Prostate gland (tissue), 2 donors: ENCODE measurements at regions not wholly inside any gene's neighbourhood (a gene's known extent, or its start where the extent isn't known, plus 50 kb on each side); places are given as distances from the start of the nearest gene placed in this dataset.

ENCODE experiments used
- DNase-seq: peaks from one replicate; pipeline ENCODE4 v3.0.0-alpha.2; 2019; ENCODE audit warnings: low spot score
- H3K27ac ChIP-seq, 2 donors: fragments of 200-600 bp; sonication (generic); 2 replicates each; pipeline ENCODE4 v1.5.1; 2017 to 2019
- H3K27me3 ChIP-seq: fragments of 200-600 bp; sonication (generic); replicated peaks from 2 replicates; pipeline ENCODE4 v1.5.1; 2019; ENCODE audit not compliant: insufficient read depth
- H3K36me3 ChIP-seq, 2 donors: fragments of 200-600 bp; sonication (generic); 1 replicate in 1 of 2; 2 replicates in 1 of 2; pipeline versions ENCODE4 v1.5.1 to v1.8.1; 2017 to 2019
- H3K4me1 ChIP-seq: fragments of 200-600 bp; sonication (generic); replicated peaks from 2 replicates; pipeline ENCODE4 v1.5.1; 2019
- H3K4me3 ChIP-seq, 2 donors: fragments of 200-600 bp; sonication (generic); 2 replicates each; pipeline ENCODE4 v1.5.1; 2017 to 2019
- H3K9me3 ChIP-seq: fragments of 200-600 bp; sonication (generic); 2 replicates; pipeline ENCODE4 v1.5.1; 2017
- CTCF ChIP-seq, 4 experiments: fragments of 200-600 bp in 2 of 4; fragments of 450-650 bp in 2 of 4; sonication (generic) in 2 of 4; IDR thresholded peaks; 1 replicate in 3 of 4; 2 replicates in 1 of 4; pipeline ENCODE4 v1.5.1; 2016 to 2019; ENCODE audit warnings: antibody characterized with exemption in 4 of 4, mild to moderate bottlenecking in 2 of 4, moderate library complexity in 2 of 4
- POLR2A ChIP-seq: fragments of 450-650 bp; IDR thresholded peaks from one replicate; pipeline ENCODE4 v1.6.1; 2016; ENCODE audit warnings: antibody characterized with exemption, mild to moderate bottlenecking
- POLR2AphosphoS5 ChIP-seq: sonication (generic); formaldehyde crosslinking; IDR thresholded peaks from one replicate; pipeline ENCODE4 v1.6.1; 2017; ENCODE audit warnings: antibody characterized with exemption
- WGBS: methylation state at CpG from one replicate; pipeline ENCODE4 v1.1.5; 2018; 5-methylcytosine and 5-hydroxymethylcytosine counted together
- intact Hi-C: fragments of 100-400 bp; cut with DNase I; formaldehyde crosslinking; loops from one replicate; pipeline ENCODE4 v1.14.2; 2022

- DNase-seq = no peak
- intact Hi-C loops = no loop called here
- no peaks in the 10 kb centered on the region for H3K36me3 ChIP-seq
- H3K4me3 ChIP-seq = no peak overlapping the region
- no peak for TF ChIP-seq POLR2A
- H3K9me3 ChIP-seq = no peaks in the 10 kb centered on the region
- H3K4me1 ChIP-seq = no peaks in the 10 kb centered on the region
- no peak overlapping the region for H3K27ac ChIP-seq
- WGBS = 78% methylated on average over 2 of the region's 2 CpGs
- no peaks in the 10 kb centered on the region for H3K27me3 ChIP-seq
Measured at GRCh38 chr18:33871363-33872025, 293.5 kb downstream of the ASXL3 start.

- no peak for DNase-seq
- Histone ChIP-seq H3K9me3 (no peaks in the 10 kb centered on the region), H3K36me3 (no peaks in the 10 kb centered on the region), H3K27ac (no peak overlapping the region), H3K4me3 (no peak overlapping the region), H3K4me1 (no peaks in the 10 kb centered on the region), H3K27me3 (no peaks in the 10 kb centered on the region)
- TF ChIP-seq POLR2A (no peak), CTCF (IDR thresholded peaks at IDR 0.05) (no peak), POLR2AphosphoS5 (no peak)
- intact Hi-C loops = no loop called here
Measured at GRCh38 chr18:33870059-33870458, 292.0 kb downstream of the ASXL3 start.

GRCh38 chr18:33866386-33866785 lies 288.4 kb downstream of the ASXL3 start:
- WGBS = 91% methylated on average over 1 of the region's 1 CpG
- no peak overlapping the region for H3K4me3 ChIP-seq
- H3K36me3 ChIP-seq = no peaks in the 10 kb centered on the region
- no peak for DNase-seq
- no peaks in the 10 kb centered on the region for H3K9me3 ChIP-seq
- no peaks in the 10 kb centered on the region for H3K27me3 ChIP-seq
- H3K27ac ChIP-seq = no peak overlapping the region
- intact Hi-C loops = no loop called here
- H3K4me1 ChIP-seq = no peaks in the 10 kb centered on the region
- TF ChIP-seq CTCF (IDR thresholded peaks at IDR 0.05) (no peak), POLR2AphosphoS5 (no peak), POLR2A (no peak)

GRCh38 chr18:33863912-33864311 lies 285.9 kb downstream of the ASXL3 start:
- H3K9me3 ChIP-seq = no peaks in the 10 kb centered on the region
- WGBS = 91% methylated on average over 1 of the region's 1 CpG
- no peak overlapping the region for H3K4me3 ChIP-seq
- no peak overlapping the region for H3K27ac ChIP-seq
- TF ChIP-seq POLR2A (no peak), POLR2AphosphoS5 (no peak), CTCF (IDR thresholded peaks at IDR 0.05) (no peak)
- no peaks in the 10 kb centered on the region for H3K36me3 ChIP-seq
- DNase-seq = no peak
- no peaks in the 10 kb centered on the region for H3K27me3 ChIP-seq
- no peaks in the 10 kb centered on the region for H3K4me1 ChIP-seq
- intact Hi-C loops = no loop called here

GRCh38 chr18:33854827-33855139 lies 276.8 kb downstream of the ASXL3 start:
- no peak overlapping the region for H3K27ac ChIP-seq
- H3K9me3 ChIP-seq = no peaks in the 10 kb centered on the region
- no peak for TF ChIP-seq POLR2A
- 100% methylated on average over 2 of the region's 2 CpGs for WGBS
- intact Hi-C loops = no loop called here
- H3K4me3 ChIP-seq = no peak overlapping the region
- no peak for DNase-seq
- H3K27me3 ChIP-seq = no peaks in the 10 kb centered on the region
- H3K36me3 ChIP-seq = no peaks in the 10 kb centered on the region
- H3K4me1 ChIP-seq = no peaks in the 10 kb centered on the region

GRCh38 chr18:33854086-33854826 lies 276.2 kb downstream of the ASXL3 start:
- Histone ChIP-seq H3K4me3 (no peak overlapping the region), H3K27ac (no peak overlapping the region), H3K36me3 (no peaks in the 10 kb centered on the region), H3K27me3 (no peaks in the 10 kb centered on the region), H3K9me3 (no peaks in the 10 kb centered on the region), H3K4me1 (no peaks in the 10 kb centered on the region)
- 81% methylated on average over 4 of the region's 4 CpGs for WGBS
- TF ChIP-seq CTCF (IDR thresholded peaks at IDR 0.05) (no peak), POLR2A (no peak), POLR2AphosphoS5 (no peak)
- DNase-seq = no peak
- intact Hi-C loops = no loop called here
